HG03135 (cell line): ENCODE measurements at regions not wholly inside any gene's neighbourhood (a gene's known extent, or its start where the extent isn't known, plus 50 kb on each side); places are given as distances from the start of the nearest gene placed in this dataset.

Source experiments
- ATAC-seq: cut with Tn5 transposase; IDR thresholded peaks from one replicate; pipeline ENCODE4 v1.9.1; 2021; ENCODE audit warnings: mild to moderate bottlenecking, moderate library complexity; ENCODE audit not compliant: unreplicated experiment

- no peak for ATAC-seq
Measured at GRCh38 chr1:177586429-177586828, 383.4 kb downstream of the SEC16B start.

DNA sequence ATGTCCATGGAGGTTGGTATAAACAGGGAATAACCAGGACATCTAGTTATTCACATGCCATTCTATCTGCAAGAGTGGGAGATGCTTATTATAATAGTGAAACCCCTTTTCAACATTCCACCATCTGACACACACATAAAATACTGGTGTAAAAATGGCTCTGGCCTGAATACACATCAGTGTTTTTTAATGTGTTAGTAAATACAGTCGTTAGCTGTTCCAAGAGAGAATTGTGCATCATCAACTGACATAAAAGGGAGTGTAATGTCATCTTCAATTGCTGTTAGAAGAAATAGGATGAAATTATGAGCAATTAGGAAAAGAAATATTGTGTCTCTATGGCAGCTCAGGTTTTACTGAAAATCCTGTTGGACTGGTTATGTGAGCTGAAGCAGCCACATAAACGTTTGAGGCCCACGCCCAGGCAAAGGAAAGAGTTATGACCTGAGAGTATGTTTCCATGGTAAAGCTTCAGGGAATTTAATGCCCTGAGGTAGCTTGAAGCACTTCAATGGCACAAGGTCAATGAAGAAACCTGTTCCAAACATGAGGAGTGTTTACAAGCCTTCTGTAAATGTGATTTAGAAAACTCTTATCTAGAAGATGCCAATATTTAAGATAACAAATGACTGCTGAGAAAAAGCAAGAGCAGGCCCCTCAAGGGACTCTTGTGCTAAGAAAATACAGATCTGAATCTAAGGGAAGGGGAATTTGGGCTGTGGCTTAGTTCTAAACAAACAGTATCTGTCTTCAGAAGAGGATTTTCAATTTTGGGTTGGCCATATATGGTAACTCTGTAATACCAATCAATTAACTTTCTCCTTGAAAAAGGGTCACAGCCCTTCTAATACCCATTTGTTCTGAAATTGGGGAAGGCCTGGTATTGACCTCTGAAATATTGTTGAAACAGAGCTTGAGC, 384.3 kb downstream of the SEC16B start:
- no peak for ATAC-seq

GRCh38 chr1:177573901-177574300, 396.0 kb downstream of the SEC16B start:
- ATAC-seq = no peak

- ATAC-seq = no peak
Measured at GRCh38 chr1:177571485-177572076, 398.3 kb downstream of the SEC16B start.

GRCh38 chr1:177571076-177571475, 398.8 kb downstream of the SEC16B start:
- no peak for ATAC-seq

GRCh38 chr1:177569476-177569875, 398.7 kb downstream of the BRINP2 start:
- ATAC-seq = no peak

DNA sequence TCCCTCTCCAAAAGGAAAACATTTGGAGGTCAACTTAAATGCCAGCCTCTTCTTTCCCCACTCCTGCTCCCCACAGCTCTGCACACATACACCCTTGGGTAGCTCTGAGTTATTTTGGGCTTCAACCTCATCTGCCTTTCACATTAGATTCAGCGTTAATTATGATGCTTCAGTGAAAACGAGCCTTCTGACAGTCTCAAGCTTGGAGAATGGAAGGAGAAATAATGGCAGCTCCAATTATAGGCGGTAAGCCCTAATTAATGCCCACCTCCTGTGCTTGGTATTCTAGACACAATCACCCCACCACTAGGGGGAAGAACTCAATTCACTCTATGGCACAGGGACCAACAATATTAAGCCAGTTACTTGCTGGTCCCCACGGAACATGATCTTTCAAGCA, 397.9 kb downstream of the BRINP2 start:
- ATAC-seq = no peak

- no peak for ATAC-seq
Measured at GRCh38 chr1:177567393-177567792, 396.6 kb downstream of the BRINP2 start.

DNA sequence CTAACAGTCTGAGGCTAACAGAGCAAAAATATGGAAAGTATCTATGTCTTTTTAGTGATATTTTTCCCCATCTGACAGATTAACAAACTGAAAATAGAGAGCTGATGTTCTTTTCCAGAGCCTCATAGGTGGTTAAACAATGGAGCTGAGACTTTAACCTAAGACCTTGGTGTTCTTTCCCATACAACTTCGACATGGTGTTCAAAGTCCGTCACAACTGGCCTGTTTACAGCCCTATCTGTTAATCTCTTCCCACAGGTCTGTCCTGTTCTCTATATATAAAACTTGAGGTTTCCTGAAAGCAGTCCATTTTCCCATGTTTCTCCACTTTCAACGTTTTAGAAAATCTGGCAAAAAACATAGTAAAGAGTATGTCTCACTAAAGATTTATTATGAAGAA, 395.7 kb downstream of the BRINP2 start:
- ATAC-seq = no peak

GRCh38 chr1:177561436-177561835, 390.7 kb downstream of the BRINP2 start:
- ATAC-seq = no peak

GRCh38 chr1:177558372-177558771, 387.6 kb downstream of the BRINP2 start:
- no peak for ATAC-seq

- ATAC-seq = no peak
Measured at GRCh38 chr1:177556163-177556562, 385.4 kb downstream of the BRINP2 start.

DNA sequence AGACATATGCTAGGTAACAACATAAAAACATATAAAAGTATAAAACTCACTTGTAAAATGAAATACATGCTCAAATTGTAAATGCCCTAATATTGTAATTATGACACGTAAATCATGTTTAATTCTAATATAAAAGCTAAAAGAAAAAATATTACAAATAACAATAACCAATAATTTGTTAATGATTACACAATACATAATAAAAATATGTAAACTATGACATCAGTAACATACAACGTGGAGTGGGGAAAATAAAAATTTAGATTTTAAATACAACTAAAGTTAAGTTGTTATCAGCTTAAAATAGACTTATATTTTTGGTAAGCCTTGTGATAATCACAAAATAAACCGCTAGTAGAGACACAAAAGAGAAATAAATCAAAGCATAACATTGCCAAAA, 376.4 kb downstream of the BRINP2 start:
- ATAC-seq = no peak

DNA sequence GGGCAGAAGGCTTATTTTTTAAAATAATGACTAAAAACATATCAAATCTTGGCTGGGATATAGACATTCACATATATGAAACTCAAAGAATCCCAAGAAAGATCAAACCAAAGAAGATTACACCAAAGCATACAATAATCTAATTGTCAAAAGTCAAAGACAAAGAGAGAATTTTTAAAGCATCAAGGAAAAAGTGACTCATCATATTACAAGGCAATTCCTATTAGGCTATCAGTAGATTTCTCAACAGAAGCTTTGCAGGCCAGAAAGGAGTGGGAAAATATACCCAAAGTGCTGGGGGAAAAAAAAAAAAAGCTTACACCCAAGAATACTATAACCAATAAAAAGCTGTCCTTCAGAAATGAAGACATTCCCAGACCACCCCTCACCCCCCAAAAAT, 375.6 kb downstream of the BRINP2 start:
- no peak for ATAC-seq

- no peak for ATAC-seq
Measured at GRCh38 chr1:177526201-177526600, 355.4 kb downstream of the BRINP2 start.

DNA sequence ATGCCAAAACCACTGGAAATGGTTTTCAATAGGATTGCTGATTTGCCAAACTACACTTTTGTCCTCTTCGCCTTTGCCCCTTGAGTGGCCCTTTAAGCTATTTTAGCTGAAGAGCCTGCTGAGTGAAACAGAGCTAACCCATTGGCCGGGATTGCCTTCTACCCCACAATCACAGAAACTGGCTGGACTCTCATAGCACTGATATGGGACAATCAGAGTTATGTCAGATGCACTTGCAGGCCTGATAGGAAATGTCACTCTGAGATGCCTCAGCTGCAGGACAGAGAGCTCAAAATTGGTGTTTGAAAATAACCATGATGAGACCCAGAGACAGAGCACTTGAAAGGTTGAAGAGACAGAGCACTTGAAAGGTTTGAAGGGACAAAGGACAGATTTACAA, 354.4 kb downstream of the BRINP2 start:
- no peak for ATAC-seq

DNA sequence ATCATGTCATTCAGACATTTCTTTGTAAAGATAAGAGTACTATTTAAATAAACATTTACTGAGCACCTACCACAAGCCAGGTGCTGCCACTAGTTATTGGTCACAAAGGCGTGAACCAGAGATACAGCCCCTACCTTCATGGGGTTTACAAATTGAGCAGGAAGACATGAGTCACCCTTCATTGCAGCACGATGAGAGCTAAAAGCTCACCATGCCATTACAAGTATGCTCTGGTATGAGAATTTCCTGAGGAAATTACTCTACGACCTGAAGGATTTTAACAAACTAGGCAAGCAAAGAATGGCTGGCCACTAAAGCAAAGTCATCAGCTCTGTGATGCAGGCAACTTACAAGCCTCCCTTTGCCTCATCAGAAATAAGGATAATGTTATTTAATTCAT, 346.8 kb downstream of the BRINP2 start:
- ATAC-seq = no peak

DNA sequence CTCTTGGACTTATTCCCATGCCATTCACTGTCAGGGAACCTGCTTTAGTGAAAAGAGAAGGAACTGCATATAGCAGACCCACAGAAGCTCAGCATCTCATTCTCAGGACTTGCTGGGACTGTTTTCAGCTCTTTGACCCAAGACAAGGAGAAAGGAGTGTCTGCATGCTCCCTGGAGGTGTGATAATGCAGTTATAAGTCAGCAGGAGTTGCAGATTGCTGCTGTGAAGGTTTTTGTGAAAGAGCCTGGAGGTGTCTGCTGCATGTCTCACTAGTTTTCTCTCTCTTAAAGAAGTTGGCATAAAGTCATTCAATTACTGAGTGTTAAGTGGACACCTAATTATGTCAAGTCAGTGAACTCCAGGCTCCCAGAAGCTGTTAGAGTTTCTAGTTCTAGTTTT, 343.4 kb downstream of the BRINP2 start:
- no peak for ATAC-seq

- ATAC-seq = no peak
Measured at GRCh38 chr1:177511036-177511435, 340.3 kb downstream of the BRINP2 start.

DNA sequence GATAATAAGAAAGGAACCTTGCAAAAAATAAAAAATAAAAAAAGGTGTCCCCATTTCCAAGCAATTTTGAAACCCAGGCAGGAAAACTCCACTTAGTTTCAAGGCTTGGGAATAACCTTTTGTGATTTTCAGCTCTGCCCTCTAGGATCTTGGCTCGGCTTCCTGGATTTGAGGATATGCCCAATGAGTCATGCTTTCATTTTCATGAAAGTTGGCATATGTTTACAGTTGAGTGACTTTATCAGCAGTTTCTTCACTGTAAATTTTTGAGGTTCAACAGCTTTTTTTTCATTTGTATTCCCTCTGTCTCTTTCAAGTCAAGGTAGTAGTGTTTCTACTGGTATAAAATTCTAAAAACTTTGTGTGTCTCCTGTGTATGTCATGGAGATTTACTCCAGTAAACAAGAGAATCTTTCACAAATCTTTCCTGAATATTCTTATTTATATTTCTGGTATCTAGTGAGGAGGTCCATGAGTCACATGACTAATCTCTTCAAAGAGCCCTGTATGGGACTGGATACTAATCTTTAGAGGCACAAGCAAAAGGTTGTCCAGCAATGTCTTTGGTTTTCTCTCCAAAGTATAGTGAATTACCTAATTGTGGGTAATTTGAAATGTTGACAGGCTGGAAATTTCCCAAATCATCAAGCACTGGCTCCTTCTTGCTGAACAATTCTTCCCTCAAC, 335.3 kb downstream of the BRINP2 start:
- no peak for ATAC-seq

GRCh38 chr1:177495878-177496277, 325.1 kb downstream of the BRINP2 start:
- no peak for ATAC-seq

DNA sequence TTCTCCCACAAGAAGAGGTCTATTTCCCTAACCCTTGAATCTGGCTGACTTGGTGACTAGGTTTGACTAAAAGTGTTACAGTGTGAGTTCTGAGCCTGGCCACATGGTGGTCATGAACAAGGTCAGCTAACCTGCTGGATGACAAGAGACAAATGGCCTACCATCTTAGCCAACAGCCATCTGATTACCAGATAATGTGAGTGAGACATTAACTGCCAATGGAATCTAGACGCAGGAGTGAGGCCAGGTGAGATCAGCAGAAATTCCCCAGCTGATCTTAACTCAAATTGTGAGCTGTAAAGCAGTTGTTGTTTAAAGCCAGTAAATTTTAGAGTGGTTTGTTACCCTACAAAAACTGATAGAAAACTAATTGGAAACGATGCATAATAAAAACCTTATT, 320.0 kb downstream of the BRINP2 start:
- no peak for ATAC-seq
